Fibroblast of villous mesenchyme (primary cell): ENCODE measurements at regions not wholly inside any gene's neighbourhood (a gene's known extent, or its start where the extent isn't known, plus 50 kb on each side); places are given as distances from the start of the nearest gene placed in this dataset.

Source experiments
- DNase-seq: peaks from one replicate; pipeline ENCODE4 v3.0.0-alpha.2; 2010; ENCODE audit warnings: low read depth
- H3K4me3 ChIP-seq: 2 replicates; pipeline ENCODE4 v1.5.1; 2011; ENCODE audit warnings: low read depth, mild to moderate bottlenecking, low read length
- TF ChIP-seq, protein P1 (sequence below): IDR thresholded peaks from 2 replicates; pipeline ENCODE4 v1.5.1; 2012; ENCODE audit warnings: low read depth, mild to moderate bottlenecking, low read length; ENCODE audit not compliant: insufficient read depth

DNA sequence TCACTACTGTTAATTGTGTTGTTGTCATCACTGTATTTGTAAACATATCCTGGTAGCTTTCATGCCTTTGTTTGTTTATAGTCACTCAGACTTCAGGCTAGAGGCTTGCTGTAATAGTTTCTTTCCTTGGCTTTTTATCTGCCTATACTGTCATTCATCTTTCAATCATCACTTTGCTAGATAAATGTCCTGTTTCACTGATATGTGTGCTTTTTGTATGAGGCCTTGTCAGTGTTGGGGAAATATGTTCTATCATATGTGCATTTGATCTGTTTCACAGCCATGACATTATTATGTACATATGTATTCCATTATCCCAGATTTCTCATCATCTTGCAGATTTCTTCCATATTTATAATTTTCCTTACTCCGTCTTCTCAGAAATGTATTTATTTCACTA lies 558.9 kb upstream of the LRFN5 start:
- TF ChIP-seq, protein P1, sequence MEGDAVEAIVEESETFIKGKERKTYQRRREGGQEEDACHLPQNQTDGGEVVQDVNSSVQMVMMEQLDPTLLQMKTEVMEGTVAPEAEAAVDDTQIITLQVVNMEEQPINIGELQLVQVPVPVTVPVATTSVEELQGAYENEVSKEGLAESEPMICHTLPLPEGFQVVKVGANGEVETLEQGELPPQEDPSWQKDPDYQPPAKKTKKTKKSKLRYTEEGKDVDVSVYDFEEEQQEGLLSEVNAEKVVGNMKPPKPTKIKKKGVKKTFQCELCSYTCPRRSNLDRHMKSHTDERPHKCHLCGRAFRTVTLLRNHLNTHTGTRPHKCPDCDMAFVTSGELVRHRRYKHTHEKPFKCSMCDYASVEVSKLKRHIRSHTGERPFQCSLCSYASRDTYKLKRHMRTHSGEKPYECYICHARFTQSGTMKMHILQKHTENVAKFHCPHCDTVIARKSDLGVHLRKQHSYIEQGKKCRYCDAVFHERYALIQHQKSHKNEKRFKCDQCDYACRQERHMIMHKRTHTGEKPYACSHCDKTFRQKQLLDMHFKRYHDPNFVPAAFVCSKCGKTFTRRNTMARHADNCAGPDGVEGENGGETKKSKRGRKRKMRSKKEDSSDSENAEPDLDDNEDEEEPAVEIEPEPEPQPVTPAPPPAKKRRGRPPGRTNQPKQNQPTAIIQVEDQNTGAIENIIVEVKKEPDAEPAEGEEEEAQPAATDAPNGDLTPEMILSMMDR, result no peak
- H3K4me3 ChIP-seq, result no peak overlapping the region
- no peak for DNase-seq

DNA sequence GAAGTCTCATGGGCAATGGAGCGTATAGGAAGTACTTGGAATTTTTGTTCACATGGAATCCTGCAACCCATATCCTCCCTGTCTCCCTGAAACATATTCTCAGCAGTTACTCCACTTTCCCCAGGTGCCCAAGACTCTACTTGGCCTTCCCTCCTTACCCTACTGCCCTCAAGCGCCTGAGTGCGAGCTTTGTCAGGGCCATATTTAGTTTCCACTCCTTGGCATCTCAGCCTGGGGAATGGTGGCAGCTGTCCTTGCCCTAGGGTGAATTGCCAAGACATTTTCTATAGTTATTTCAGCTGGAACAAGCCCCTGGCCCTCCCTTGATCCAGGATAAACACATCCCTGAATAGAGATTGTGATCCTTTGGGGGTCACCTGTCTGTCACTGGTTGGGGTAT lies 569.3 kb upstream of the LRFN5 start:
- TF ChIP-seq, protein P1, result no peak

DNA sequence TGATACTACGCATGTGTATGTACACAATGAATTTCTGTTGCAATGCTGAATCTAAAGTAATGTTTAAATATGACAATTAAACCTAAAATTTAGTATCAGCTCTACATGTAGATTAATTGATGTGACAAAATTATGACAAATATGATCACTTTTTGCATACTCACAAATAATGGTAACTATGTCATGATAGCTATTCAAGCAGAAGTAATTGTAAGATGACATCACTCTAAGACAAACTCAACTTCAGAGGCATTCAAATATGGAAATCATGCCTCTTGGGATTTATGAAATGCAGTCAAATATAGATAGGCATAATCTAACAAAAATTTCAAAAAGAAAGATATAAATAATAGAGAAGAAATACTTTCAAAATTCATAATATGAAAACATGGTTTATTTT lies 571.7 kb upstream of the LRFN5 start:
- DNase-seq, result no peak
- TF ChIP-seq, protein P1, result no peak
- H3K4me3 ChIP-seq, result no peak overlapping the region

More for the DNA sequence above, 569.3 kb upstream of the LRFN5 start:
- no peak overlapping the region for H3K4me3 ChIP-seq
- DNase-seq, result no peak

DNA sequence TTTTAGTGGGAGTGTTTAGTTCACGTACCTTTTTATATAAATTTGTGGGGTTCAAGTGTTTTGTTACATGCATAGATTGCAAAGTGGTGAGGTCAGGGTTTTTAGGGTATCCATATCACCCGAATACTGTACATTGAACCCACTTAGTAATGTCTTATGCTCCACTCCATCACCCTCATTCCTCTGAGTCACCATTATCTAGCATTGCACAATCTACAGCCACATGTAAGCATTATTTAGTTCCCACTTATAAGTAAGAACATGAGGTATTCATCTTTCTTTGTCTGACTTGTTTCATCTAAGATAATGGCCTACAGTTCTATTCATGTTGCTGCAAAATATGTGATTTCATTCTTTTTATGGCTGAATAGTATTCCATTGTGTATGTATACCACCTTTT lies 583.7 kb upstream of the LRFN5 start:
- peak; percentile 11 for DNase-seq

DNA sequence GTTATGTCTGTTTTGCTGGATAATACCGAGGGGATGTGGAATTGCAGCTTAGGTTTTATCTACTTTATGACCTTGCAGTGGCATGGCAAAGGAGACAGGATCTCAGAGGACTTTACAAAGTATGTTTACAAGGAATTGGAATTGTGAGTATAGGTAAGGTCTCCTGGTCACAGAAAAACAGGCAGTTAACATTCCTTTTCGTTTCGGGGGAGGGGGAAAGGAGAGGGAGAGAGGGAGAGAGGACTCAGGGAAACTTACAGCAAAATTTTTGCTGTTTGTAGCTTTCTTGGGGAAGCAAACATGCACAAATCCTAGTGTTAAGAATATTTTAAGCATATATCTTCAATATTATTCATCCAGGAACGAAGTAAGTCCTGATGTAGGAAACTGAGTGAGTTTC lies 590.5 kb upstream of the LRFN5 start:
- DNase-seq, result no peak
- TF ChIP-seq, protein P1, result no peak
- H3K4me3 ChIP-seq, result no peak overlapping the region

More for the DNA sequence above, 583.7 kb upstream of the LRFN5 start:
- H3K4me3 ChIP-seq, result no peak overlapping the region
- TF ChIP-seq, protein P1, result no peak

DNA sequence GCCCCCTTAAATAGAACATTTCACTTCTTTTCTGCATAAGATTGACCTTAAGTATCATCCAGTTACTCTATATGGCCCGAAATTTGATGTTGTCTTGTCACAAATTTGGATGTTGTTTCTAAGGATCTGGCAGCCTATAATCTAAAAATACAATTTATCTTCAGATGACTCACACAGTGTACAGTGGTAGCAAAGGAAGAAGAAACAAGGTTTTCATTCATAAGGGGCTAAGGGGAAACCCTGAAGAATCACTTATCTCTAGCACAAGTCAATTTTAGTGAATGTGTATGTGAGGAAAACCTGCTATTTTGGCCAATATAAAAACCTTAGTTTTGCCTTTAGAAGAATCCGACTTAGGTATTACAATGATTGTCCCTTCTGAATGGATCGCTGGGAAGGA lies 606.3 kb upstream of the LRFN5 start:
- DNase-seq, result no peak
- H3K4me3 ChIP-seq, result no peak overlapping the region
- TF ChIP-seq, protein P1, result no peak

DNA sequence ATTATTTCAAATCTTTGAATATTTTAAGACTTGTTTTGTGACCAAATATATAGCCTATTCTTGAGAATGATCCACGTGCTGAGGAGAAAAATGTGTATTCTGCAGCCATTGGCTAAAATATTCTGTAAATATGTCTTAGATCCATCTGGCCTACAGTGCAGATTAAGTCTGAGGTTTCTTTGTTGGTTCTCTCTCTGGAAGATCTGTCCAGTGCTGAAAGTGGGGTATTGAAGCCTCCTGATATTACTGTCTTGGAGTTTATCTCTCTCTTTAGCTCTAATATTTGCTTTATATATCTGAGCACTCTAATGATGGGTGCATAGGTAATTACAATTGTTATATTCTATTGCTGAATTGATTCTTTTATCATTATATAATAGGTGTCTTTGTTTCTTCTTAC lies 617.4 kb upstream of the LRFN5 start:
- TF ChIP-seq, protein P1, result no peak
- no peak overlapping the region for H3K4me3 ChIP-seq
- no peak for DNase-seq
